ENCODE measurements at regions not wholly inside any gene's neighbourhood (a gene's known extent, or its start where the extent isn't known, plus 50 kb on each side); places are given as distances from the start of the nearest gene placed in this dataset.

DNA sequence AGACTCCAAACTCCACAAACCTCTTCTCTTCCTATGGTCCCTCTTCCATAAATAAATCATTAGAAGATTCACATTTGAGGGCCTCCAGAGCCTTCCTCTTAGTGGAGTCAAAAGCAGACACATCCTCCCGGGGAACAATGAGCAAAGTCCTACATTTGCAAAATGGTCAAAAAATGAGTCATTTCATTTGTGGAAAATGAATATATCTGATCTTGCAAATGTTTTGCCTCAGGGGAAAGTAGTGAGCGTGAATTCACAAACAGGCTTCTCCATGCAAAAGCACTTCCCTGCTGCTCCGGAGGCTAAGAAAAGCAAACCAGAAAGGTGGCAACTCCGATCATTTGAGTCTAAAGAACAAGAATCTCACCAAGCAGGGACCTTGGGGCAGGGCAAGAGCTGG, 86.7 kb upstream of the IQSEC1 start:
- DNase-seq (ENCODE audit: low read depth in 4 of 4, low spot score in 3 of 4): no peak

DNA sequence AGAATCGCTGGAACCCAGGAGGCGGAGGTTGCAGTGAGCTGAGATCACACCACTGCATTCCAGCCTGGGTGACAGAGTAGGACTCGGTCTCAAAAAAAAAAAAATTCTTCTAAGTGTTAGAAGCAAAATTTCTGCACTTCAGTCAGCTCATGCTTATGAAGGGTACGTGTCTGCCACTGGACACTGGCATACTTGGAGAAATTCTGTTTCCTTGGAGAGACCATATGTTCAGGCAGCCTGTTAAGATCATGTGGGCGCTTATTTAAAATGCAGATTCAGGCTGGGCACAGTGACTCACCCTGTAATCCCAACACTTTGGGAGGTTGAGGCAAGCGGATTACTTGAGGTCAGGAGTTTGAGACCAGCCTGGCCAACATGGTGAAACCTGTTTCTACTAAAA, 85.6 kb upstream of the IQSEC1 start:
- DNase-seq (ENCODE audit: low read depth in 4 of 4, low spot score in 3 of 4): no peak

DNA sequence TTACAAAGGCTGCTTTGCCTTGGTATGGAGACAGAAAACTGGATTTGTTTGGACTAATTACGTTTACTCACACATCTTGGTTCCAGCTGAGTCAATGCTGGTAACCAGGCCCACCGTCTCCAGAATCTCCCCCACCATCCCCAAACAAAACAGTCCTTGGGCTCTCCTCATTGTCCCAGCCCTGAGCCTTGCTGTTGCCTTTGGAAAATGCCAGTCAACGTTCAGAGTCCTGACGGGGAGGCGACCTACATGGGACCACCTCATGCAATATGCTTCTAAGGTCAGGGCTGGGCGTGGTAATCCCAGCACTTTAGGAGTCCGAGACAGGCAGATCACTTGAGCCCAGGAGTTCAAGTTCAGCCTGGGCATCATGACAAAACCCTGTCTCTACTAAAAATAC, 85.2 kb upstream of the IQSEC1 start:
- DNase-seq (ENCODE audit: low read depth in 4 of 4, low spot score in 3 of 4): no peak

- no peak for DNase-seq (ENCODE audit: low read depth in 4 of 4, low spot score in 3 of 4)
Measured at GRCh38 chr3:13157986-13158385, 84.8 kb upstream of the IQSEC1 start.

DNA sequence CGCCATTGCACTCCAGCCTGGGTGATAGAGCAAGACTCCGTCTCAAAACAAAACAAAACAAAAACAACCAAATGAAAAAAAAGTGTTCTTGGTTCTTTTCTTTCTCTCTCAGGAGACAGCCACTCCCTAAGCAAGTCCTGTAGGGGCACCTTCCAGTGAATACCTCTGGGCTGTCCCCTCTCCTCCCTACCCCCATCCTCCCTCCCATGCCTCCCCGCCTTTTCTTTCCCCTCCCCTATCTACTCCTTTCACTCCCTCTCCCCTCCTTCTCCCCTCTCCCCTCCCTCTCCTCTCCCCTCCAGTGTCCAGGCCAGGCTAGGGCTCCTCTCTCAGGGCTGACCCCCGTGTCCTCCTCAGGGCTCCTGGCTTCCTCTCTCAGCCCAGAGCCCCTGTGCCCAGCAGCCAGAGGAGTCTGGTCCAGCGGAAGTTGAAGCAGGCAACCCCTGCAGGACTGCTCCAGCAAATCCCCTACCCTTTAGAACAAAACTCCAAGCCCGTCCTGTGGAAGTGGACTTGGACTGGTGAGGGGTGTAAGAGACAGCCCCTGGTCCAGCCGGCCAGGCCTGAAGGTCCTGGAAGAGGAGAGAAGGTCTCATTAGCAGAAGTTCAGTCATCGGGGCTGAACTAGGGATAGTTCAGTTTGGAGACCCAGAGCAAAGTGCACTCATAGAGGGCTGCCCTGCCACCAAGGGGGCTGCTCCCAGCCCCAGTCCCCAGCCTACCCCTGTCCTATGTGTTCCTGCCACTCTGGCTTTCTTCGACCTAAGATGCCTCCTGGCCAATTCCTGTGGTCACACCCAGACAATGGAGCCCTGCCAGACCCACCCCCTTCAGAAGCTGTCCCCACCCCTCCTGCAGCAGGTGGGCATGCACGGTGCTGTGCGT, 79.8 kb upstream of the IQSEC1 start:
- no peak for DNase-seq (ENCODE audit: low read depth in 4 of 4, low spot score in 3 of 4)

- no peak for DNase-seq (ENCODE audit: low read depth in 4 of 4, low spot score in 3 of 4)
Measured at GRCh38 chr3:13150624-13151023, 77.4 kb upstream of the IQSEC1 start.

DNA sequence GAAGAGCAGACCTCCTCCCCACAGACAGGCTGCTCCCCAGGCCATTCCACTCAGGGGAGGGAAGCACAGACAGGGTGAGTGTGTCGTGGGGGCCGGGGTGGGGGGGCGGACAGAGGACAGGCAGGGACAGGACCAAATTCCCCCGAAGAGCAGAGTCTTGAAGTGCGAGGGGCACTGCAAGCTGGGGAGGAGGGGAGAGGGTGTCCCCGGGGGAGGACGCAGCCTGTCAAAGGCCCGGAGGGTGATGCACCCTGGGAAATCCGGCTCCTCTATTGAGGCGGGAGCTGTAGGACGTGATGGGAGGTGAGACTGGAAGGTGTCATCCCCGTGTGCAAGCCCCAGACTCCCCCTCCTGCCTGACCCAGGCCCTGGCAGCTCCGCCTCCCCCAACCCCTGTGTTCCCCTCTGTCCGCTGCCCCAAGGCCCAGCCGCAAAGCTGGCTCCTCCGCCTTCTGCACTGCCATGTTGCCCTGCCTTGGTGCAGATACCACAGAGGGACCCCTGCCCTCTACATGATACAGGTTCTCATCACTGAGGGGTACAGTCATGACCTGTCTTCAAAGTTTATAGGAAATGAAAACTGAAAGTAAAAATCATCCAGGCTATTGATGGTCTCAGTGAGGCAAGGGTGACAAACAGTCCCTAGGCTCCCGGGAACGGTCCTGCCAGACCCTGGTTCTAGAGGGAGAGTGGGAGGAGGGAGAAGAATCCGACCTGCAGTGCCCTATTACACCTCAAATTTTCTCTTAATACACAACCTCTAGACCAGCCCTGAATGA, 76.3 kb upstream of the IQSEC1 start:
- no peak for DNase-seq (ENCODE audit: low read depth in 4 of 4, low spot score in 3 of 4)

GRCh38 chr3:13148561-13149329, 75.5 kb upstream of the IQSEC1 start:
- no peak for DNase-seq (ENCODE audit: low read depth in 4 of 4, low spot score in 3 of 4)

DNA sequence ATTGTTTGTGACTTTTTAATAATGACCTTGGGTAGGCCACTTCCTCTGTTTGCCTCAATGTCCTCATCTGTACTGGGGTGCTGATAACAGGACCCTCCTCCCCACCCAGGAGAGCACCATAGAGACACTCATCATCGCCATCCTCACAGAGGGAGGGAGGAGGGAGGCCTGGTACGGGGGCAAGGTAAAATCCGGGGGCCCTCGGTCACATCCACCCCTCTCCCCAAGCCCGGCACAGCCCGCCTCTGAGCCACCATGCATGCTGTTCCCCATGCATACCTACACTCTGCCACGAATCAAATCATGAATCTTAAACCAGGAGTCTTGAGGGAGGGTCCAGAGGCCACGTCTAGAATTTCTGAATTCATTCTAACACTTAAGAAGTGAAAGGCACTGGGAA, 74.9 kb upstream of the IQSEC1 start:
- DNase-seq (ENCODE audit: low read depth in 4 of 4, low spot score in 3 of 4): no peak

DNA sequence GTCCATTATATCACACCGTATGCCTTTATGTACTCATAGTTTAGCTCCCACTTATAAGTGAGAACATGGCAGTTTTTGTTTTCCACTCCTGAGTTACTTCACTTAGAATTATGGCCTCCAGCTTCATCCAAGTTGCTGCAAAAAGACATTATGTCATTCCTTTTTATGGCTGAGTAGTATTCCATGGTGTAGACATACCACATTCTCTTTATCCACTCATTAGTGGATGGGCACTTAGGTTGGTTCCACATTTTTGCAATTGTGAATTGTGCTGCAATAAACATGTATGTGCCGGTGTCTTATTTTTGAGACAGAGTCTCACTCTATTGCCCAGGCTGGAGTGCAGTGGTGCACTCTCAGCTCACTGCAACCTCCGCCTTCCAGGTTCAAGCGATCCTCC, 74.1 kb upstream of the IQSEC1 start:
- DNase-seq (ENCODE audit: low read depth in 4 of 4, low spot score in 3 of 4): no peak

DNA sequence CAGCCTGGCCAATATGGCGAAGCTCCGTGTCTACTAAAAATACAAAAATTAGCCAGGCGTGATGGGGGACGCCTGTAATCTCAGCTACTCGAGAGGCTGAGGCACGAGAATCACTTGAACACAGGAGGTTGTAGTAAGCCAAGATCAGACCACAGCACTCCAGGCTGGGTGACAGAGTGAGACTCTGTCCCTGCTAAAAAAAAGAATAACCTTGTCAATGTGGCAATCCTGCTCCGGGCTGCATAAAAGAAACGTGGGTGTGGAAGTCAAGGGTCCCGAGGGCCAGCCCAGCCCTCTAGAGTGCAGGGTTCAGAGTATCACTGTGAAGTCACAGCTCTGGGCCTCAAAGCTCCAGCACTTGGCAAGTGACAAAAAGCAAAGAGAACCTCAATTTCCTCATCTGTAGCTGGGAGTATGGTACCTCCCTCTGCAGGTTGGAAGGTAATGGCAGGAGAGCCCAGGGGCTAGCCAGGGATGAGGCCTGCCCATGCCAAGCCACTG, 73.5 kb upstream of the IQSEC1 start:
- DNase-seq (ENCODE audit: low read depth in 4 of 4, low spot score in 3 of 4): no peak

GRCh38 chr3:13145826-13146642, 72.8 kb upstream of the IQSEC1 start:
- DNase-seq (ENCODE audit: low read depth in 4 of 4, low spot score in 3 of 4): no peak

DNA sequence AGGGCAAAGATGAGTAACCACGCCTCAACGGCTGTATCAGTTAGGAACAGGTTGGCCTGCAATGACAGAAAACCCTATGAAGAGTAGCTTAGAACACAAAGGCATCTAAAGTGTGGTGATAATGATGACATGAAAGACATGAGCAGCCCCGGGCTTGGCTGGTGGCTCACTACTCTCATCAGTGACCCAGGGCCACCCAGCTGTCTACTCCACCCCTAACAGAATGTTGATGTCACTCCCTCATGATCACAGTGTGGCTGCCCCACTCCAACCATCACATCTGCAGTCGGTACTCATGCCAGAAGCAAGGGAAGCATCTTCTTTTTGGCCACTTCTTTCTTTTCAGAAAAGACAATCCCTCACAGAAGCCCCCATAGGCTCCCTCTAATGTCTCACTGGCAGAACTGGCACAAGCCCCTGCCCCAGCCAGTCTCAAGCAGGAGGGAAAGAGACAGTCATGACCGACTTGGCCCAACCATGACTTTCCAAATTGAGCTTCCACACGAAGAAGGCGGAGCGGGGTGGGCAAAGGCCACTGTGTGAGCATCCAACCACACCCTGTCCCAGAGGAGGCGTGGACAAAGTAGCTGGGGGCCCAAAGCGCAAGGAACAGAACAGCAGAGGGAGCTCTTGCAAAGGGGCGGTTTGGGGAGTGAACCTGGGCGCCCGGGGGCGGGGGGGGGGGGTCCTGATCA, 72.0 kb upstream of the IQSEC1 start:
- no peak for DNase-seq (ENCODE audit: low read depth in 4 of 4, low spot score in 3 of 4)

DNA sequence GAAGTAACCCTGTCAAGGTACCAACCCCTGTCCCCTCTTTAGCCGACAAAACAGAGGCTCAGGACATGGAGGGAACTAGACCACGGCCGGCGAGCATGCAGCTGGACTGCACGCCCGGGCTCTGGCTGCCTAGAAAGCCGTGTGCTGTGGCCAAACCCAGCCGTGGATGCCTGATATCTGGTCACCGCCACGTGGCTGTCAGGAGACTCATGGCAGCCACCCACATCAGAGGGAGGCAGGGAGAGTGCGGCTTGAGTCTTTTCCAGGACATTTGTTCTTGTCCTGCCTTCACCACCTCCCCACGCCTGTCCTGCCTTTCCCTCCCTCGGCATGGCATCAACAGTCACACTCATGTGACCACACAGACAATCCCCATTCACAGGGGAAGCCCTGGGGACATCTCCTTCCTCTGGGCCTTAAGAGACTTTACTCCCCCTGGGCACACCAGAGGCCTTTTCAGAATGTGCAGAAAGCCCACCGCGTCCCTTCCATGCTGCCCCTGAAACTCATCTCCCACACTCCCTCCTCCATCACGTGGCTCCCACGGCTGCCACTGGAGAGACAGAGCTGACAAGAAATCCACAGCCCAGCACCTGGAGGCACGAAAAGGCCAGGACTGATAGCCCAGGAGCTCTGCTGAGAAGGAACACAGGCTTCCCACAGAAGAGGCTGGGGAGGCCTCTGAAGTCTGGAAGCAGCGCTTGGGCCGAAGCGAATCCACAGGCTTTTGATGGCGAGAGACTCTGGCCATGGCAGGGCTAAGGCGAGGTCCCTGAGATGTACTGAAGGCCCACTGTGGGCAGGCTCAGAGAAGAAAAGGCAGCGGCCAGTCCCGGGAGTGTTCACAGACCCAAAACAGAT, 71.2 kb upstream of the IQSEC1 start:
- DNase-seq (ENCODE audit: low read depth in 4 of 4, low spot score in 3 of 4): no peak

DNA sequence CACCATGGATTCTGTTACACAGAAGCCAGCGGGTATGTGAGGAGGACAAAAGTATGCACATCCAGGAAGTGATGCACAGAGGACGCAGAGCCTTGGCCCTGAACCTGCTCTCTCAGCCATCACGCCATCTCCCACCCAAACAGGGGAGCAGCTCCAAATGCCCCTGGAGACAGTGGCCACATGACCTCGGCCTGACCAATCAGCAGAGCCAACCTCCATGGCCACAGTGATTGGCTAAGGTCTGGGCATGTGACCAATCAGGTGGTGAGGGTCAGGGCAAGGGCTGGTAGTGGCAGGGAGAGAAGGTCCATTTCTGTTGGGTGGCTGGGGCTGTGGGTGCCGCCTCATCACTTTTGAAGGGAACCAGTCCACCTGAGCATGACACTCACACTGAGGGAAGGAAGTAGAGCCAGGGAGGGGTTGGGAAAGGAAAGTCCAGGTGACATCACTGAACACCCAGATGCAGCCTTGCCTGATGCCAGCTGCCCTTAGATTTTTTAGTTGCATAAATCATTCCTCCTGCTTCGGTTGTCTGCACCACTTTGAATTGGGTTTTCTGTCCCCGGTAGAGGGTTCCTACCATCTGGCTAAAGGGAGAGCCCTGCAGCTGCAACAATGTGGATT, 70.3 kb upstream of the IQSEC1 start:
- DNase-seq (ENCODE audit: low read depth in 4 of 4, low spot score in 3 of 4): no peak

DNA sequence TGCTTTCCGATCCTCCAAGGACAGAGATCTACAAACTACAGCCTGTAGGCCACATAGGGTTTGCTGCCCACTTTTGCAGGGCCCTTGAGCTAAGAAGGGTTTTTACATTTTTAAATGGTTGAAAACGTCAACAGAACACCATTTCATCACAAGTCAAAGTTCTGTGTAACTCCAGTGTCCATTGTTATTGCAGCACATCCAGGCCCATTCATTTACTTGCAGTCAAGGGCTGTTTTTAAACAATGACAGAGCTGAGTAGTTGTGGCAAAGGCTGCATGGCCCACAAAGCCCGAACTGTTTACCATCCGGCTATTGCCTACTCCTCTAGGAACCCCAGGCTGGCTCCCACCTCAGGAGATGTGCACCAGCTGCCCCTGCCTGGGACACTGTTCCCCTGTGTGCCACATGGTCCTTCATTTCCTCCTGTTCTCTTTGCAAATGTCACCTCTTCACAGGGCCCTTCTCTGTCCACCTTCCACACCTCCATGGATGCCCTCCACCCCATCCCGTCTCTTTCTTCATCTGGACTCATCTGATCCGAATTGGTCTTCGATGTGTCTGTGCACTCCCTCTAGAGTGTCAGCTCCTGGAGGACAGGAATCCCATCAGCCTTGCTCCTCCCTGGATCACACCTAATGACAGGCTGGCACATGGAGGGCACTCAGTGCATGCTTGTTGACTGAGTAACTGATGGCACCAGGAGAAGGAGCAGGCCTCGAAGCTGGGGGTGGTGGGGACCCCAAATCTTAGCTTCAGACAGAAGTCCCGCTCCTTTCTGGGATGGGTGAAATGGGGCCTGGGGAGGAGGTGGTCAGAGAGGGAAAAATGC, 69.5 kb upstream of the IQSEC1 start:
- DNase-seq (ENCODE audit: low read depth in 4 of 4, low spot score in 3 of 4): no peak

DNA sequence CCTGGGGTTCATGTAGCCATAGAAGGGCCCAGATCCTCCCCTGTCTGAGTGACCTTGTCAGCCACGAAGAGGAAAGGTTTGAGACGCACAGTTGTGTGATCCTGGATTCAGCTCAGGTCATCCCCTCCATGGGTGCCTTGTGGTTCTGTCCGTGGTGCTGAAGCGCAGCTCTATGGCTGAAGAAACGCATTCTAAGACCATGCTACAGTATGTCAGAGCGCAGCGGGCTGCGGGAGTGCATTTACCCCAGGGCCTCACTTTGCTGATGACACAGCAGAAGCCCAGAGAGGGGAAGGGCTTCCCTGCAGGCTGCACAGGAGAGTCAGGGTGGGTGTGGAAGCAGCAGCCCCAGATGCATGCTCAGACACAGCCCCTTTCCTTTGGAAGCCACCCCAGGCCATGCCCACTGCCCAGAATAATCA, 68.8 kb upstream of the IQSEC1 start:
- peak; percentile 49 to 64 (median 58) for DNase-seq (ENCODE audit: low read depth in 4 of 4, low spot score in 3 of 4)

All from right renal pelvis (tissue), 4 donors.